ENCODE measurements at regions not wholly inside any gene's neighbourhood (a gene's known extent, or its start where the extent isn't known, plus 50 kb on each side); places are given as distances from the start of the nearest gene placed in this dataset.

DNA sequence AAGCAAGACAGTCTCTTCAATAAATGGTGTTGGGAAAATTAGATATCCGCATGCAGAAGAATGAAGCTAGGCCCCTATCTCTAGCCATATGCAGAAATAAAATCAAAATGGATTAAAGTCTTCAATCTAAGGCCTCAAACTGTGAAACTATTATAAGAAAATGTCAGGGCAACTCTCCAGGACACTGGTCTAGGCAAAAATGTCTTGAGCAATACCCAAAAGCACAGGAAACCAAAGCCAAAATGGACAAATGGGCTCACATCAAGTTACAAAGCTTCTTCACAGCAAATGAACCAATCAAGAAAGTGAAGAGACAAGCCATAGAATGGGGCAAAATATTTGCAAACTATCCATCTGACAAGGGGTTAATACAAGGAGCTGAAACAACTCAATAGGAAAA, 338.8 kb downstream of the NNT start:
- Histone ChIP-seq H3K9me3 (peaks cover 0 to 54% (median 34%) of the 10 kb centered on the region in 8 donors), H3K36me3 (no peaks in the 10 kb centered on the region), H3K4me1 (no peaks in the 10 kb centered on the region), H3K4me3 (no peak overlapping the region), H3K27ac (no peak overlapping the region), H3K27me3 (replicated peaks in 1 of 7) (no peaks in the 10 kb centered on the region)
- no peak for DNase-seq
- intact Hi-C loops (cut with DNase I; ENCODE audit: low total_unique reads), result no loop called here
- TF ChIP-seq POLR2A (IDR thresholded peaks at IDR 0.05), result no peak
- TF ChIP-seq POLR2AphosphoS5 (IDR thresholded peaks at IDR 0.05), result no peak
- TF ChIP-seq, protein P1, sequence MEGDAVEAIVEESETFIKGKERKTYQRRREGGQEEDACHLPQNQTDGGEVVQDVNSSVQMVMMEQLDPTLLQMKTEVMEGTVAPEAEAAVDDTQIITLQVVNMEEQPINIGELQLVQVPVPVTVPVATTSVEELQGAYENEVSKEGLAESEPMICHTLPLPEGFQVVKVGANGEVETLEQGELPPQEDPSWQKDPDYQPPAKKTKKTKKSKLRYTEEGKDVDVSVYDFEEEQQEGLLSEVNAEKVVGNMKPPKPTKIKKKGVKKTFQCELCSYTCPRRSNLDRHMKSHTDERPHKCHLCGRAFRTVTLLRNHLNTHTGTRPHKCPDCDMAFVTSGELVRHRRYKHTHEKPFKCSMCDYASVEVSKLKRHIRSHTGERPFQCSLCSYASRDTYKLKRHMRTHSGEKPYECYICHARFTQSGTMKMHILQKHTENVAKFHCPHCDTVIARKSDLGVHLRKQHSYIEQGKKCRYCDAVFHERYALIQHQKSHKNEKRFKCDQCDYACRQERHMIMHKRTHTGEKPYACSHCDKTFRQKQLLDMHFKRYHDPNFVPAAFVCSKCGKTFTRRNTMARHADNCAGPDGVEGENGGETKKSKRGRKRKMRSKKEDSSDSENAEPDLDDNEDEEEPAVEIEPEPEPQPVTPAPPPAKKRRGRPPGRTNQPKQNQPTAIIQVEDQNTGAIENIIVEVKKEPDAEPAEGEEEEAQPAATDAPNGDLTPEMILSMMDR (IDR thresholded peaks at IDR 0.05 in 8 of 11, conservative IDR thresholded peaks at IDR 0.05 in 3 of 11), result no peak
- WGBS, 5 donors, result 94 to 97% (median 95%) methylated on average over 1 of the region's 1 CpG

DNA sequence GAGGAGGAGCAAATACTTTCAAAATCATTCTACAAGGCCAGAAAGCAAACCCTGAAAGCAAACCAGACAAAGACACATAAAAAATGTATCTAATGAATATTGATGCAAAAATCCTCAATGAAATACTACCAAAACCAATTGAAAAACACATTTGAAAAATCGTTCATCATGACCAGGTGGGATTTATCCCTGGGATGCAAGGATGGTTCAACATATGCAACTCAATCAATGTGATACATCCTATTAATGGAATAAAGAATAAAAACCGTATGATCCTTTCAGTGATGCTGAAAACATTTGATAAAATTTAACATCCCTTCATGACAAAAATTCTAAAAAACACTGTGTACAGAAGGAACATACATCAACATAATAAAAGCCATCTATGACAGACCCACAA, 337.6 kb downstream of the NNT start:
- no peaks in the 10 kb centered on the region for H3K4me1 ChIP-seq
- H3K27me3 ChIP-seq (replicated peaks in 1 of 7), result no peaks in the 10 kb centered on the region
- DNase-seq, result no peak
- TF ChIP-seq, protein P1 (IDR thresholded peaks at IDR 0.05 in 8 of 11, conservative IDR thresholded peaks at IDR 0.05 in 3 of 11), result no peak
- no peak for TF ChIP-seq POLR2AphosphoS5 (IDR thresholded peaks at IDR 0.05)
- TF ChIP-seq POLR2A (IDR thresholded peaks at IDR 0.05), result no peak
- intact Hi-C loops (cut with DNase I; ENCODE audit: low total_unique reads), result no loop called here
- 74 to 87% (median 77%) methylated on average over 2 of the region's 2 CpGs for WGBS, 5 donors
- H3K4me3 ChIP-seq, result no peak overlapping the region
- peaks cover 0 to 49% (median 25%) of the 10 kb centered on the region in 8 donors for H3K9me3 ChIP-seq
- no peak overlapping the region for H3K27ac ChIP-seq
- no peaks in the 10 kb centered on the region for H3K36me3 ChIP-seq

DNA sequence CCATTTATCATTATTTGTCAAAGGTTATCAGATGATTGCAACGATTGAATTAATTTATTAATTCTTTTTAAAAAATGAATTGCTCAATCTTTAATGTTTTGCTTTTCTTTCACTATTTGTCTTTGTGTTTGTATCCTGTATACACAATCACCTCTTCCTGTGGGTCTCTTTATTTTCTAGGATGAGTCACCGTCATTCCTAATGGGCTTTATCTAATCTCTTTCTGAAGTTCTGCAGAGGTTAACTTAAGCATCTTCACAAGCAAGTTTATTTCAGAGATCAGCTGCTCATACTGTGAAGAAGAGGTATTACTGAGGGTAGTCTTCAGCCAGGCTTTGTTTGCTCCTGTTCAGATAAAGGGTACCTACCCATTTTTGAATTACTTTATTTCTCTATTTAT, 323.9 kb downstream of the NNT start:
- intact Hi-C loops (cut with DNase I; ENCODE audit: low total_unique reads), result no loop called here
- 35 to 63% (median 53%) methylated on average over 2 of the region's 2 CpGs for WGBS, 5 donors

DNA sequence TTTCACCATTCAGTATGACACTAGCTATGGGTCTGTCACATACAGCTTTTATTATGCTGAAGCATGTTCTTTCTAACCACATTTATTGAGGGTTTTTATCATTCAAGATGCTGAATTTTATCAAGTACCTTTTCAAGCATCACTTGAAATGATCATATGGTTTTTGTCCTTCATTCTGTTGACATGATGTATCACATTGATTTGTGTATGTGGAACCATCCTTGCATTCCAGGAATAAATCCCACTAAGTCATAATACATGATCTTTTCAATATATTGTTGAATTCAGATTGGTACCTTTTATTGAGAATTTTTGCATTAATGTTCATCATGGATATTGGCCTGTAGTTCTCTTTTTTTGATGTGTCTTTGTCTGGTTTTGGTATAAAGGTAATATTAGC, 317.4 kb downstream of the NNT start:
- H3K4me3 ChIP-seq, result no peak overlapping the region
- TF ChIP-seq POLR2A (IDR thresholded peaks at IDR 0.05), result no peak
- no peak for TF ChIP-seq POLR2AphosphoS5 (IDR thresholded peaks at IDR 0.05)
- TF ChIP-seq, protein P1 (IDR thresholded peaks at IDR 0.05 in 8 of 11, conservative IDR thresholded peaks at IDR 0.05 in 3 of 11), result no peak

More for the DNA sequence above, 323.9 kb downstream of the NNT start:
- H3K36me3 ChIP-seq, result no peaks in the 10 kb centered on the region
- peaks cover 0 to 37% (median 6%) of the 10 kb centered on the region in 8 donors for H3K9me3 ChIP-seq
- no peaks in the 10 kb centered on the region for H3K4me1 ChIP-seq
- no peak overlapping the region for H3K27ac ChIP-seq
- DNase-seq, result no peak
- H3K27me3 ChIP-seq (replicated peaks in 1 of 7), result no peaks in the 10 kb centered on the region
- no peak overlapping the region for H3K4me3 ChIP-seq
- TF ChIP-seq POLR2A (IDR thresholded peaks at IDR 0.05), result no peak
- TF ChIP-seq POLR2AphosphoS5 (IDR thresholded peaks at IDR 0.05), result no peak
- TF ChIP-seq, protein P1 (IDR thresholded peaks at IDR 0.05 in 8 of 11, conservative IDR thresholded peaks at IDR 0.05 in 3 of 11), result no peak

More for the DNA sequence above, 317.4 kb downstream of the NNT start:
- intact Hi-C loops (cut with DNase I; ENCODE audit: low total_unique reads), result no loop called here
- no peaks in the 10 kb centered on the region for H3K36me3 ChIP-seq
- H3K4me1 ChIP-seq, result no peaks in the 10 kb centered on the region
- H3K27ac ChIP-seq, result no peak overlapping the region
- H3K27me3 ChIP-seq (replicated peaks in 1 of 7), result no peaks in the 10 kb centered on the region
- DNase-seq, result no peak
- peaks cover 0 to 63% (median 27%) of the 10 kb centered on the region in 8 donors for H3K9me3 ChIP-seq

All from spleen (tissue), 11 donors.